Mesodermal cell (in vitro differentiated cells): ENCODE measurements at regions not wholly inside any gene's neighbourhood (a gene's known extent, or its start where the extent isn't known, plus 50 kb on each side); places are given as distances from the start of the nearest gene placed in this dataset.

ENCODE experiments used
- H3K27ac ChIP-seq: 2 replicates; pipeline ENCODE4 v1.7.0; 2013; ENCODE audit warnings: mild to moderate bottlenecking, low read depth, low read length, moderate library complexity; ENCODE audit not compliant: severe bottlenecking
- H3K36me3 ChIP-seq: 2 replicates; pipeline ENCODE4 v1.7.1; 2013; ENCODE audit warnings: mild to moderate bottlenecking, low read length, moderate library complexity; ENCODE audit not compliant: control insufficient read depth, insufficient read depth
- H3K4me1 ChIP-seq: one replicate; pipeline ENCODE4 v1.7.1; 2013; ENCODE audit warnings: mild to moderate bottlenecking, low read length; ENCODE audit not compliant: insufficient read depth, control insufficient read depth, poor library complexity, severe bottlenecking
- H3K4me3 ChIP-seq: 2 replicates; pipeline ENCODE4 v1.7.0; 2013; ENCODE audit warnings: low read length, control low read depth, mild to moderate bottlenecking; ENCODE audit not compliant: insufficient read depth, poor library complexity, severe bottlenecking; ENCODE audit errors: extremely low read depth
- H3K9me3 ChIP-seq: 2 replicates; pipeline ENCODE4 v1.7.1; 2013; ENCODE audit warnings: mild to moderate bottlenecking, low read length, moderate library complexity; ENCODE audit not compliant: control insufficient read depth
- WGBS, 2 experiments: methylation state at CpG; one replicate each; pipeline ENCODE4 v1.1.5; 2013; ENCODE audit warnings: missing lambda C conversion rate in 2 of 2; ENCODE audit not compliant: insufficient coverage in 2 of 2; 5-methylcytosine and 5-hydroxymethylcytosine counted together

DNA sequence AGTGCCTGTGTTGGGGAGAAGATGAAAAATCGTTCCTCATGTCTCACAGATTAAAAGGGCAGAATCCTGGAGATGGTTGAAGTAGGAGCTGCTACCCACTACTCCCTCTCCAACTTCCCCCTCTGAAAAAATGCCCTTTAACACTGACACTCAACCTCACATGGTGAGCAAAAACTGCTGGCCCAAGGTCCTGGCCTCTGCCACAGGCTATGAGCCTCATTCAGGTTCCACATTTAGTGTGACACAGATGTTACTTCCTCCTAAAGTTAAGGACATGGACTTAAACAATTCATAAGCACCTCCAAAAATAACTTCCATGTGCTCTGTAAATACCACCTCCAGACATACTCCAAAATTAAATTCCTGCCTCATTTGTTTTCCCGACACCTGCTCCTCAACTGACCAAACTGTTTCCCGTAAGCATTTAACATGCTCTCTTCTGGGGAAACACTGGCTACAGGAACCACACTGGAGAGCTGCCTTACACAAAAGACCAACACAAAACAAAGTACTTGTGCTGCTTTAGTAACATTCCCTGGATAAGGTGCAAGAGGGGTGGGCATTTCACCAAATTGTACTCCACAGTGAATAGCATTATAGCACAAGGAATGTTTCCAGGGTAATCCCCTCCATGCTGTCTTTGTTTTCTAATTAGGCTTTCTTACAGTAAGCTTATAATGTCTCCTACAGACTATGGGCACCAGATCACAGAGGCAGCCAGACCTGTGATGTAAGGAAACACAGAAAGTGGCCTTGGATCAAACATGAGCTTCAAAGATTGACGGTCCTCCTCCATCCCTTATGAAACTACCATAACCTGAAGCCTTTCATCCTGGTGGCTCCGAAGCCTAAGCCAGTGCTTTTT, 57.0 kb downstream of the PHLDA1 start:
- no peak overlapping the region for H3K27ac ChIP-seq

DNA sequence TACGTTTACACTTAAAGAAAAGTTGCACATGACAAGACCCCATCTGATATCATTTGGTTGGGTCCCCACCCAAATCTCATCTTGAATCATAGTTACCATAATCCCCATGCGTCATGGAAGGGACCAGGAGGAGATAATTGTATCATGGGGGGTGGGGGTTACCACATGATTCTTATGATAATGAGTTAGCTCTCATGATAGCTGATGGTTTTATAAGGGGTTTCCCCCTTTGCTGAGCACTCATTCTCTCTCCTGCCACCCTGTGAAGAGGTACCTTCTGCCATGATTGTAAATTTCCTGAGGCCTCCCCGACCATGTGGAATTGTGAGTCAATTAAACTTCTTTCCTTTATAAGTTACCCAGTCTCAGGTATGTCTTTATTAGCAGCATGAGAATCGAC, 60.3 kb downstream of the PHLDA1 start:
- Histone ChIP-seq H3K27ac (no peak overlapping the region), H3K4me1 (peaks cover 19% of the 10 kb centered on the region), H3K36me3 (no peaks in the 10 kb centered on the region), H3K9me3 (no peaks in the 10 kb centered on the region), H3K4me3 (no peak overlapping the region)
- 80 to 90% methylated on average over 2 of the region's 4 CpGs for WGBS, 2 experiments

More for the DNA sequence above, 57.0 kb downstream of the PHLDA1 start:
- no peak overlapping the region for H3K4me3 ChIP-seq
- H3K4me1 ChIP-seq = peaks cover 46% of the 10 kb centered on the region
- WGBS, 2 experiments = 90 to 94% methylated on average over 2 to 4 of the region's 5 CpGs
- no peaks in the 10 kb centered on the region for H3K9me3 ChIP-seq
- H3K36me3 ChIP-seq = no peaks in the 10 kb centered on the region

DNA sequence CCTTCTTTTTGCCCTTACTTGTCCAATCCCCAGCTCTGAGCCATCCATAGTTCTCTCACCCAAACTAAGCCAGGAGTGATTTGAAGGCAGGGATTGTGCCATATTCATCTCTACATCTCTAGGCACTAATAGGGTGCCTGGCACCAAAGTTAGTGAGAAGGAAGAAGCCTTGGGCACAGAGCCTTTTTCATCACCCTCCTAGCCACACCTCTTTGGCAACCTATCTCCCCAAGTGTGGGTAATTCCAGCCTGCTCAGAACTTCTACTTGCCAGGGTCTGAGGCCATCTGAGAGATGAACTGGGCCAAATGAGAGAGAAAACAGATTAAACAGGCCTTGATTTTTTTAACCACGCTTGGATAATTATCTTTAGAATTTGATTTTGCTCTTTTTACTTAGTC, 61.3 kb downstream of the PHLDA1 start:
- H3K4me1 ChIP-seq = peaks cover 17% of the 10 kb centered on the region
- H3K36me3 ChIP-seq = no peaks in the 10 kb centered on the region
- no peak overlapping the region for H3K4me3 ChIP-seq
- no peaks in the 10 kb centered on the region for H3K9me3 ChIP-seq
- no CpG with 5 or more reads among the region's 1 CpG for WGBS, 2 experiments
- H3K27ac ChIP-seq = no peak overlapping the region

DNA sequence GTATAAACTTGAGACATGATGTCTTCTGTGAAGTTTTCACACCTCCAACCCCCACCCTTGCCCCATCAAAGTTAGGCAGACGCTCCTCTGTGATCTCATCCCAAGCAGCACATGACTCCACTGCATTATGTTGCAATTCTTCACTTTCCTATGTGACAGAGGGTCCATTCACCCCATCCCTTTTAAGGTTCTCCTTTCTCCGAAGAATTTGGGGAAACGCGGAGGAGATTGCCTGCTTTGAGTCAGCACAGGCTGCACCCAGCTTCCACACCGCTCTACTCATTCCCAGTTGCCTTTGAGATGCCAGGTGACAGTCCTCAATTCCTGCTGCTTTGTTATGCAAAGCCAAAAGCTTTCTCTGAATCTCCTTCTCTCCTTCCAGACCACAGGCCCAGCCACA, 61.8 kb downstream of the PHLDA1 start:
- Histone ChIP-seq H3K9me3 (no peaks in the 10 kb centered on the region), H3K4me3 (no peak overlapping the region), H3K36me3 (no peaks in the 10 kb centered on the region), H3K4me1 (peaks cover 17% of the 10 kb centered on the region), H3K27ac (no peak overlapping the region)
- 25 to 43% methylated on average over 5 of the region's 5 CpGs for WGBS, 2 experiments

DNA sequence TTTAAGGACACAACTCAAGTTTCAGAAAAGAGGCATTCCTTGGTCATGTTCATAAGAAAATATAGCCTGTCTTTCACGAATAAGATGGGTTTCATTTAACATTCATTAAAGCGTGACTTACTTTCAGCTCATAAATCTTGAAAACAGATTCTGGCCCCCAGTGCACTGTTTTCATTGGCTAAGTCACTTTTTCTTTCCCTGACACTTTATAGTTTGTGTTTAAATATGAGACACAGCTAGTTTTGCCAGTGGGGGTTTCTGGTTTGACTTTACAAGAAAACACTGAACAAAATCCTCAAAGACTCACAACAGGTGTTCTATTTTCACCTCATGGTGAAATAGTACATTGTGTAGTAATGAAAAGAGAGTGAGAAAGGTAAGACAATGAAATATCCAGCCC, 65.9 kb downstream of the PHLDA1 start:
- H3K4me3 ChIP-seq = no peak overlapping the region
- no peak overlapping the region for H3K27ac ChIP-seq
- WGBS, 2 experiments = 94 to 100% methylated on average over 2 of the region's 2 CpGs
- H3K9me3 ChIP-seq = no peaks in the 10 kb centered on the region
- H3K4me1 ChIP-seq = peaks cover 10% of the 10 kb centered on the region
- no peaks in the 10 kb centered on the region for H3K36me3 ChIP-seq

DNA sequence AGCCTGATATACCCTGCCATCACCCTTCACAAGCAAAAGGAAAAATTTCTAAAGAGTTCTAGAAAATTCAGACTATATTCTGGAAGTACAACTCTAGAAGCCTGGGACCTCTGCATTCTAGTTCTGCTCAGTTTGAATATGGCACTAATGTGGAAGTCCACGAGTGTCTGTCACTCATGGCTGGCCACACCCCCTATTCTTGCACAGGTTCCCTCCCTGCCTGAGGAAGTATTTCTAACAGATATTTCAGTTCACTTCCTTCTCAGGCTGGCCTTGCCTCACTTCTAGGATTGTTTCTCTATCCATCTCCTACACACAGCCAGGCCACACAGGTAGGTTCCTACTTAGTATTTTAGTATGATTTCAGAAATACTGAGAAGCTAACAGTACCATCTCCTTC, 67.4 kb downstream of the PHLDA1 start:
- no peaks in the 10 kb centered on the region for H3K36me3 ChIP-seq
- WGBS, 2 experiments = 83 to 93% methylated on average over 1 of the region's 1 CpG
- no peaks in the 10 kb centered on the region for H3K9me3 ChIP-seq
- peaks cover 14% of the 10 kb centered on the region for H3K4me1 ChIP-seq
- no peak overlapping the region for H3K27ac ChIP-seq
- no peak overlapping the region for H3K4me3 ChIP-seq

DNA sequence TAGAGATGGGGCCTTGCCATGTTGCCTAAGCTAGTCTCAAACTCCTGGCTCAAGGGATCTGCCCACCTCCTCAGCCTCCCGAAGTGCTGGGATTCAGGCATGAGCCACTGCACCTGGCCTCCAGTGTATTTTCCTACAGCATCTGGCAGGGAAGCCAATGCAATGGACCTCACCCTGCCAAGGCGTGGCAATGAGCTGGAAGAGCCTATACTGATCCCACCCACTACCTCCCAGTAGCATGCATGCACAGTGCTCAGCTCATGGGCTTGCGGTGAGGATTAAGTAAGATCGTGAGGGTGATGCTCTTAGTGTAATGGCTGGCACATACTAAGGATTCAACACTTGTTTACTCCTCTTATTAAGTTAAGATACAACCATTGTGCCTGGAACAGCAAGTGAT, 69.7 kb downstream of the PHLDA1 start:
- 83 to 90% methylated on average over 1 to 2 of the region's 4 CpGs for WGBS, 2 experiments
- H3K36me3 ChIP-seq = no peaks in the 10 kb centered on the region
- no peak overlapping the region for H3K27ac ChIP-seq
- H3K9me3 ChIP-seq = no peaks in the 10 kb centered on the region
- no peak overlapping the region for H3K4me3 ChIP-seq
- H3K4me1 ChIP-seq = peaks cover 18% of the 10 kb centered on the region

DNA sequence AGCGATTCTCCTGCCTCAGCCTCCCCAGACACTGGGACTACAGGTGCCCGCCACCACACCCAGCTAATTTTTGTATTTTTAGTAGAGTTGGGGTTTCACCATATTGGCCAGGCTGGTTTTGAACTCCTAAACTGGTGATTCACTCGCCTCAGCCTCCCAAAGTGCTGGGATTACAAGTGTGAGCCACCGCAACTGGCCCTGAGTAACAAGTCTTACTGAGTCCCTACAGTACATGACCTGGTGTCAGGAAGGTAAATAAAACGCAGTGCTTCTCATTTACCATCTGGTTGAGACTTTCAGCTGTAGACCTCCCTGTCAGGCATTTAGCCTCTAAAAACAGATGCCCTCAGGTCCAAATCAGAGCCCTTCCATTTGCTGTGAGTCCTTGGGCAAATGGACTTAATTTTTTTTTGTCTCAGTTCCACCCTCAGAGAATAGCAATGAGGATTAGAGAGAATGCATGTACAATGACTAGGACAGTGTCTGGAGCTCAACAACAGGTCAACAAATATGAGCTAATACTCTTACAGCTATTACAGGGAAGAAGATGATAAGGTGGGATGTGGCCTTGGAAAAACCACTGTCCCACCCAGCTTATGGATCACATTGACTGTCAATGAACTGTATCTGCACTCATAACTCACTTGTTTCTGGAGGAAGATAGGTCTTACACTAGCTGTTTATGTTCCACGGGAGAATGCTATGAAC, 70.5 kb downstream of the PHLDA1 start:
- H3K4me1 ChIP-seq = peaks cover 18% of the 10 kb centered on the region
- no peaks in the 10 kb centered on the region for H3K9me3 ChIP-seq
- H3K36me3 ChIP-seq = no peaks in the 10 kb centered on the region
- no peak overlapping the region for H3K27ac ChIP-seq
- 97 to 98% methylated on average over 4 of the region's 6 CpGs for WGBS, 2 experiments
- no peak overlapping the region for H3K4me3 ChIP-seq

DNA sequence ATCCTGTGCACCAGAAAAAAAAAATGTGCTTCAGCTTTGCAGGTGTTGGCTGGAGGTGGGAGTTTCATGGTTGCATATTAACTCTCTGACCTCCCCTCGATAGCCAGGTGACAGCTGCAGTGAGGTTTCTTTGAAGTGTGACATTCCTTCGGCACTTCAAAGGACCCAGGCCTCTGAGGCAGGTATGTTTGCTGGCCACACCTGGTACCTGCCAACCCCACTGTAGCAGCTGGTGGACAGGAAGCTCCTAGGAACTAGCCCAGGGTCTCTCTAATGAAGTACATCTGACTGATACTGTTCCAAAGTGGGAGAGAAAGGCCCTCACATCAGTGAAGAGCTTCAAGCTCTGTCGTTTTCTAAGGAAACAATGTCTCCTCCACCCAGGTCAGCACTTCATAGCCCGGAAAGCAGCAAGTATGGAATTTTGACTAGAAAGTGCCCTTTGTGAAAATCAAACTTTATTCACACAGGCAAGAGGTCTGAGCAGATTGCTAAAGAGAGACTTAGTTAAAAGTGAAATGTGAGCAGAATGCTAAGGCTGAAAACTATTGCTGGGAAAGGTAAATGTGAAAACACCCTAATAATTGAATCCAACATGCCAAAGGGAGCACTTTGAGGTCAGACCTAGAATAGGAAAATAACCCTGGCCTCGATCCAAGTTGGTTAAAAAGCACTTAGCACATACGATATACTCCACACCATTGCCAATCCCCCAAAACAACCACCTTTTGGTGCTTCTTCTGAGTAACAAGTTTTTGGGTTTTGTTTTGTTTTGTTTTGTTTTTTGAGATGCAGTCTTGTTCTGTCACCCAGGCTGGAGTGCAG, 71.3 kb downstream of the PHLDA1 start:
- Histone ChIP-seq H3K36me3 (no peaks in the 10 kb centered on the region), H3K9me3 (no peaks in the 10 kb centered on the region), H3K4me3 (no peak overlapping the region), H3K27ac (no peak overlapping the region), H3K4me1 (peaks cover 18% of the 10 kb centered on the region)
- 64 to 72% methylated on average over 2 to 4 of the region's 6 CpGs for WGBS, 2 experiments

DNA sequence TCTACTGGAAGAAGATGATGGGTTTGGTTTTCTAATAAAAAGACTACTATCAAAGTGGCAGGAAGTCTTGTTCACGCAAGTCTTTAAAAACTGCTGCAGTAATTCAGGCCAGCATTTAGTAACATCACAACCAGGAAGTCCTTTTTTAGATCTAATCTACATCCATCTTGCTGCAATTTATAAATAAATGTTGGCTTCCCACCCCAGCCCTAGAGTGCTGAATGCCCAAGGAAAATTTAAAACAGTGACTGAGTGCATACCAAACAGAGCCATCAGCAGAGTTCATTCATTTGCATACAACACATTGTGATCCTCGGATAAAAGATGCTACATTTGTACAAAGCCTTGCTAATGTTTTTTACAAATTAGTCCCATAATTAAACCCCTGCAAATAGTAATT, 72.1 kb downstream of the PHLDA1 start:
- no peak overlapping the region for H3K4me3 ChIP-seq
- peaks cover 21% of the 10 kb centered on the region for H3K4me1 ChIP-seq
- H3K27ac ChIP-seq = no peak overlapping the region
- H3K36me3 ChIP-seq = no peaks in the 10 kb centered on the region
- H3K9me3 ChIP-seq = no peaks in the 10 kb centered on the region
- WGBS, 2 experiments = 62 to 69% methylated on average over 2 of the region's 2 CpGs
